B cell (primary cell): ENCODE measurements at regions not wholly inside any gene's neighbourhood (a gene's known extent, or its start where the extent isn't known, plus 50 kb on each side); places are given as distances from the start of the nearest gene placed in this dataset.

Source experiments
- CTCF ChIP-seq: fragments of 200-600 bp; IDR thresholded peaks from one replicate; pipeline ENCODE4 v1.8.0; 2022; ENCODE audit warnings: antibody characterized with exemption, mild to moderate bottlenecking
- EZH2 ChIP-seq: IDR thresholded peaks from 2 replicates; pipeline ENCODE4 v1.6.1; 2012; ENCODE audit warnings: borderline replicate concordance, low read depth, mild to moderate bottlenecking, moderate library complexity, low read length; ENCODE audit not compliant: insufficient read depth, poor library complexity, severe bottlenecking

GRCh38 chr18:39311111-39311712 is 1745.6 kb upstream of the CELF4 start:
- TF ChIP-seq CTCF = no peak
- no peak for TF ChIP-seq EZH2
